ENCODE measurements at regions not wholly inside any gene's neighbourhood (a gene's known extent, or its start where the extent isn't known, plus 50 kb on each side); places are given as distances from the start of the nearest gene placed in this dataset.
A peak's percentile ranks its signal among the peaks of the same experiment; 100 is the strongest.

- H3K4me1 ChIP-seq: no peaks in the 10 kb centered on the region
- H3K9me3 ChIP-seq (ENCODE audit: control insufficient read depth, low read length): no peaks in the 10 kb centered on the region
- TF ChIP-seq CTCF (IDR thresholded peaks at IDR 0.05): peak; percentile 42
These were observed 182.3 kb downstream of the RDH14 start for GRCh38 chr2:18378020-18378653.

GRCh38 chr2:18376936-18377335 is 183.5 kb downstream of the RDH14 start:
- Histone ChIP-seq H2AFZ (no peak overlapping the region), H3K4me2 (ENCODE audit: low read length) (no peak overlapping the region), H3K27ac (no peak overlapping the region)

More at GRCh38 chr2:18378020-18378653, 182.3 kb downstream of the RDH14 start:
- no peak overlapping the region for H3K9ac ChIP-seq
- no peak overlapping the region for H3K4me3 ChIP-seq (ENCODE audit: low read depth, low read length)
- no peak overlapping the region for H3K4me2 ChIP-seq (ENCODE audit: low read length)
- no peak overlapping the region for H3K27ac ChIP-seq
- H3K27me3 ChIP-seq (ENCODE audit: control insufficient read depth, insufficient read depth, low read length): no peaks in the 10 kb centered on the region
- no peaks in the 10 kb centered on the region for H3K36me3 ChIP-seq (ENCODE audit: control insufficient read depth, insufficient read depth, low read length)
- no peak overlapping the region for H2AFZ ChIP-seq
- H3K79me2 ChIP-seq: no peaks in the 10 kb centered on the region

GRCh38 chr2:18373664-18374063 is 186.8 kb downstream of the RDH14 start:
- no peaks in the 10 kb centered on the region for H3K4me1 ChIP-seq
- TF ChIP-seq CTCF (IDR thresholded peaks at IDR 0.05): no peak
- H3K4me2 ChIP-seq (ENCODE audit: low read length): no peak overlapping the region
- no peaks in the 10 kb centered on the region for H3K36me3 ChIP-seq (ENCODE audit: control insufficient read depth, insufficient read depth, low read length)
- no peaks in the 10 kb centered on the region for H3K79me2 ChIP-seq
- H3K27me3 ChIP-seq (ENCODE audit: control insufficient read depth, insufficient read depth, low read length): no peaks in the 10 kb centered on the region
- no peaks in the 10 kb centered on the region for H3K9me3 ChIP-seq (ENCODE audit: control insufficient read depth, low read length)
- H3K9ac ChIP-seq: no peak overlapping the region
- H3K4me3 ChIP-seq (ENCODE audit: low read depth, low read length): no peak overlapping the region
- no peak overlapping the region for H3K27ac ChIP-seq
- H2AFZ ChIP-seq: no peak overlapping the region

More at GRCh38 chr2:18376936-18377335, 183.5 kb downstream of the RDH14 start:
- no peak overlapping the region for H3K9ac ChIP-seq
- H3K4me1 ChIP-seq: no peaks in the 10 kb centered on the region
- no peaks in the 10 kb centered on the region for H3K27me3 ChIP-seq (ENCODE audit: control insufficient read depth, insufficient read depth, low read length)
- no peaks in the 10 kb centered on the region for H3K36me3 ChIP-seq (ENCODE audit: control insufficient read depth, insufficient read depth, low read length)
- H3K79me2 ChIP-seq: no peaks in the 10 kb centered on the region
- no peak for TF ChIP-seq CTCF (IDR thresholded peaks at IDR 0.05)
- no peaks in the 10 kb centered on the region for H3K9me3 ChIP-seq (ENCODE audit: control insufficient read depth, low read length)
- H3K4me3 ChIP-seq (ENCODE audit: low read depth, low read length): no peak overlapping the region

- Histone ChIP-seq H3K4me1 (no peaks in the 10 kb centered on the region), H3K9me3 (ENCODE audit: control insufficient read depth, low read length) (no peaks in the 10 kb centered on the region), H3K4me3 (ENCODE audit: low read depth, low read length) (no peak overlapping the region), H3K27me3 (ENCODE audit: control insufficient read depth, insufficient read depth, low read length) (no peaks in the 10 kb centered on the region), H3K36me3 (ENCODE audit: control insufficient read depth, insufficient read depth, low read length) (no peaks in the 10 kb centered on the region), H3K4me2 (ENCODE audit: low read length) (no peak overlapping the region), H2AFZ (no peak overlapping the region), H3K9ac (no peak overlapping the region), H3K27ac (no peak overlapping the region), H3K79me2 (no peaks in the 10 kb centered on the region)
- TF ChIP-seq CTCF (IDR thresholded peaks at IDR 0.05): no peak
These were observed 187.4 kb downstream of the RDH14 start for GRCh38 chr2:18373081-18373480.

- TF ChIP-seq CTCF (IDR thresholded peaks at IDR 0.05): no peak
- H3K79me2 ChIP-seq: no peaks in the 10 kb centered on the region
- H3K27ac ChIP-seq: no peak overlapping the region
- H3K4me2 ChIP-seq (ENCODE audit: low read length): no peak overlapping the region
- no peaks in the 10 kb centered on the region for H3K27me3 ChIP-seq (ENCODE audit: control insufficient read depth, insufficient read depth, low read length)
- no peaks in the 10 kb centered on the region for H3K36me3 ChIP-seq (ENCODE audit: control insufficient read depth, insufficient read depth, low read length)
- H3K4me1 ChIP-seq: no peaks in the 10 kb centered on the region
- no peak overlapping the region for H2AFZ ChIP-seq
- no peak overlapping the region for H3K4me3 ChIP-seq (ENCODE audit: low read depth, low read length)
- H3K9me3 ChIP-seq (ENCODE audit: control insufficient read depth, low read length): no peaks in the 10 kb centered on the region
- no peak overlapping the region for H3K9ac ChIP-seq
These were observed 187.8 kb downstream of the RDH14 start for GRCh38 chr2:18372641-18373040.

Measured in parathyroid adenoma (tissue), 2 donors.